ENCODE measurements at regions not wholly inside any gene's neighbourhood (a gene's known extent, or its start where the extent isn't known, plus 50 kb on each side); places are given as distances from the start of the nearest gene placed in this dataset.

DNA sequence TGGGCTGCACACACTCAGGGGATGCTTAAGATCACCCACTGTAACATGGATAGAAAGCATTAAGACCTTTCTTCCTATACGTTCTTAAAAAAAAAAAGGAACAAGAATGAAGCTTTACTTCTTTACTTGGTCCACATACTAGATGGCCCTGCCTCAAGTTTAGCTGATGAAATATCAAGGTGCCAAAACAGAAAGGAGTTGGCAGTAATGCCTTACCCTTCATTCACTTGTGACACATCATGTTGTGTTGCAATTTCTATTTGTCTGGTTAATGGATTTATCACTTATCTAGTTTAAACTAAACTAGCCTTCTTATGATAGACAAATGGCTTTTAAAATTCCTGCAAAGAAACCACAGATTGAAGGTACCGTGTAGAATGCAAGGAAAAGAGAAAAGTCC lies 720.3 kb downstream of the CCSER2 start:
- no peak for TF ChIP-seq GATA2 (IDR thresholded peaks at IDR 0.05; ENCODE audit: low read depth, low read length)
- TF ChIP-seq GATA3 (IDR thresholded peaks at IDR 0.05; ENCODE audit: low read depth, low read length): no peak
